Activated gamma-delta T cell treated with Interleukin-2 at 50 U/mL for 16 hours (primary cell): ENCODE measurements at regions not wholly inside any gene's neighbourhood (a gene's known extent, or its start where the extent isn't known, plus 50 kb on each side); places are given as distances from the start of the nearest gene placed in this dataset.

Experiments
- DNase-seq: peaks from one replicate; pipeline ENCODE4 v3.0.0-alpha.2; 2020

GRCh38 chr2:126345691-126346090 is 310.3 kb upstream of the GYPC start:
- no peak for DNase-seq

DNA sequence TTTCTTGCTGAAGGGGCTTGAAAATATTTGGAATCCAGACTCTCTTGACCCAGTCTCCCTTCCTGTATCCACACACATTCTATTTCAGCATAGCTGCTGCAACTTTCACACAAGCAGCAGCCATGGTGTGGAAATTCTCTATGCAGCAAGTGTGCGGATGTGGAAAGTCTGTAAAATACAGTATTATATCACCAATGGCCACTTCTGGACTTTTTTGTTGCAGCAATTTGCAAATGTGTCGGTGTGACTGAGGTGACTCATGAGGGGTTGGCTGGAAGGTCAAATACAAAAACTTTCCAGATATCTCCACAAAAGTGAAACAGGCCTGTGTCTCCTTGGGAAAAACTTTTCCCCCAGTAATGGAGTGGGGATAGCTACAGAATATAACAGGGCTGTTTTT is 299.3 kb upstream of the GYPC start:
- DNase-seq: no peak

DNA sequence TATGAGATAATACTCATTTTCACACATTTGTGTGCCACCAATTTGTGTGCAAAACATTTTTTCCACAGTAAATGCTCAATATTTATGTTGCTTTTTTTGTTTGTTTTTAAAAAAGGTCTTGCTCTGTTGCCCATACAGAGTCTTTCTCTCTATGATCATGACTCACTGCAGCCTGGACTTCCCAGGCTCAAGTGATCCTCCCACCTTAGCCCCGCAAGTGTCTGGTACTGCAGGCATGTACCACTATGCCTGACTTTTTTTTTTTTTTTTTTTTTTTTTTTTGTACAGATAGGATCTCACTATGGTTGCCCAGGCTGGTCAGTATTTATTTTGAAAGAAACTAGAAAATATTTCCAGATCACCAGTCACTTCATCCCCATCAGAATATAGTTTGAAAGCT is 297.8 kb upstream of the GYPC start:
- DNase-seq: no peak

DNA sequence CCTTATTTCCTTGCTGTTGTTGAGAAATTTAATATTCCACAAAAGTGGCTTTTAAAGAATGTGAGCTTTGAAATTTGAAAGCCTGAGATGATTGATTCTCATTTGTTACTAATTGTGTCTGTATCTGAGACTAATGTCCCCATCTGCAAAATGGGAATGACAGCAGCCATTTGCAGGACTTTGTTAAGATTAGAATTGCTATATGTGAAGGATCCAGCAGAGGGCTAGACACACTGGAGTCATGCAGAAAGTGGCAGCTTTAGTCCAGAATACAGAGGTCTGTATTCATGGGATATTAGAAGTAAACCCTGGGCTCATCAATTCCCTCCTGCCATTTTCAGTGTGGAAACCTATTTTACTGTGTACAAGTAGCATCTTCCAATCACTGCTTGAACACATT is 296.5 kb upstream of the GYPC start:
- DNase-seq: no peak

GRCh38 chr2:126367361-126367760 is 288.6 kb upstream of the GYPC start:
- DNase-seq: no peak

GRCh38 chr2:126368758-126369157 is 287.2 kb upstream of the GYPC start:
- no peak for DNase-seq

- DNase-seq: no peak
These were observed 285.8 kb upstream of the GYPC start for GRCh38 chr2:126370201-126370600.

GRCh38 chr2:126372406-126372805 is 283.6 kb upstream of the GYPC start:
- DNase-seq: no peak

DNA sequence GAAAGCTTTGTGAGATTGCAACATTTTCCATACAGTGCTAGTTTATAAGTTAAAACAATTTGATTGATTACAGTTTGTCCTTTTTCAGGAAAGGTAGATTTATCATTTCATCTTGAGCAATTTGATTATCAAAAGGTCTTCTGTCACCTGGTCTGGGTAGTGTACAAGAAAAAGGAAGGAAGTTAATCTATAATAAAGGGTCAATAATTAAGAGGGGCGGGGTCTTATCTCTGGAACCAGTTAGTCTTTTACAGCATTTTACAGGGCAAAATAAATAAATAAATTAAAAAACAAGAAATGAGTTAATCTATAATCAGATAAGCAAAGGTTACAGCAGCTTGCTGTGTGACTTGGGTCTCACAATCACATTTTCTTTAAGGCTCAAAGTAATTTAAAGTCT is 277.8 kb upstream of the GYPC start:
- no peak for DNase-seq

DNA sequence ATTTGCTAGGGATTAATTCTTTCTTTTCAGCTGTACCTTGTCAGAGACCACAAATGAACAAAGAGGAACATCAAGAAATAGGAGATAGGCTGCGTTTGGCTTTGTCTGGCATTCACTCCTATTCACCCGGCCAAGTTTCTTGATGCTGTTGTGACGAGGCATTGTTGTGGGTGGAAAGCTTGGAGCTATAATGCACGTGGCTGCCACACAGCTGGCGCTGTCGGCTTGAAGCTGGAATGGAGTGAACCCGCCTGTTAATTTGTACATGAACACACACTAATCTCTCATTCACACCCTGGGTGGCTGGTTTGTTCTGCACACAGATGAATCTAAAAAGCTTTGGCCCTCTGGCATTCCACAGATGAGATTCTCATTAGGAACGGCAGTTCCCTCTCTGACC is 274.9 kb upstream of the GYPC start:
- no peak for DNase-seq

- DNase-seq: no peak
These were observed 273.0 kb upstream of the GYPC start for GRCh38 chr2:126382998-126383397.

GRCh38 chr2:126383800-126384199 is 272.2 kb upstream of the GYPC start:
- DNase-seq: no peak

DNA sequence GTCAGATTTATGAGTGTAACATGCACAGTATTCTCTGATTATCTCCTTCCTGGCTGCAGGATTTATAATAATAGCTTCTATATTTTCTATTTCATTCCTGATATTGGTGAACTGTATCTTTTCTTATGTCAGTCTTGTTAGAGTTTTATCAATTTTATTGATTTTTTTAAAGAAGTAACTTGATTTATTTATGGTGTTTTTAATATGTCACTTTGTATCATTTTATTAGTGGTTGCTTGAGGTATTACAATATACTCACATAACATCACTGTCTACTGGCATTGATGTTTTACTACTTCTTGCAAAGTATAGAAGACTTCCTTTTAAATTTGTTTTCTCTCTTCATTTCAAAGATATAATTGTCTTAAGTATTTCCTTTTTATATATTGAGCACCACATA is 270.5 kb upstream of the GYPC start:
- DNase-seq: no peak

- DNase-seq: no peak
These were observed 270.0 kb upstream of the GYPC start for GRCh38 chr2:126385983-126386382.

- DNase-seq: no peak
These were observed 266.5 kb upstream of the GYPC start for GRCh38 chr2:126389446-126389845.

DNA sequence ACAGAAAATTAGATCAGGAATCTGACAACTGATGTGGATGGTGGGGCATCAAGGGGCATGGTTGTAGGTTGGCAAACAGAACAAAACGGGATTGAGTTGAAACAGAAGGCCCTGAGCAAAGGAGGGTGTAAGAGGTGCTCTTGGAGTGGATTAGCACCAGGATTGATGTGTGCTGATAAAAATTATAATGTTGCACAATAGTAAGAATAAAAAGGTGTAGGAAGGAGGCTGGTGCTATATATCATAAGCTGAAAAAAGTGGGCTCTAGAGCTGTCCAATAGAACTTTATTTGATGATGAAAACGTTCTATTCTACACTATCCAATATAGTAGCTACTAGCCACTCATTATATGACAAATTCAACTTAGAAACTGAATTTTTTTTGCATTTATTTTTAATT is 263.1 kb upstream of the GYPC start:
- no peak for DNase-seq

- peak; percentile 10 for DNase-seq
These were observed 257.0 kb upstream of the GYPC start for GRCh38 chr2:126399001-126399400.

GRCh38 chr2:126403039-126403628 is 252.8 kb upstream of the GYPC start:
- no peak for DNase-seq

DNA sequence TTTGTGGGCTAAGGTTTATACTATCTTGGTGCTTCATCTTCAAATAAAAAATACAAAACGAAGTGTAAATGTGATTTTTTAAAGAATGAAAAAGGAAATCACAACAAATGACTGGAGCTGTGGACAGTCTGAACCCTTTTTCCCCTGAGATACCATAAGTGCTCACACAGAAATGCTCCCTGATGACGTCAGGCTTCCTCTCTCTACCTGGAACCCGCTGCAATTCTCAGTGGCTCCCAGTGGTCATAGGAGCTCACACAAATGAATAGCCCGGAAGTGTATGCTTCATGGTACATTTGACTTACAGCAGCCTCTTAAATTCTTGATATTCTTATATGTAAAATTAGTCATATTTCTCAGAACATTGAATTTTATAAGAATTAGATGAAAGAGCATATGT is 249.7 kb upstream of the GYPC start:
- no peak for DNase-seq

- no peak for DNase-seq
These were observed 247.3 kb upstream of the GYPC start for GRCh38 chr2:126408671-126409070.

DNA sequence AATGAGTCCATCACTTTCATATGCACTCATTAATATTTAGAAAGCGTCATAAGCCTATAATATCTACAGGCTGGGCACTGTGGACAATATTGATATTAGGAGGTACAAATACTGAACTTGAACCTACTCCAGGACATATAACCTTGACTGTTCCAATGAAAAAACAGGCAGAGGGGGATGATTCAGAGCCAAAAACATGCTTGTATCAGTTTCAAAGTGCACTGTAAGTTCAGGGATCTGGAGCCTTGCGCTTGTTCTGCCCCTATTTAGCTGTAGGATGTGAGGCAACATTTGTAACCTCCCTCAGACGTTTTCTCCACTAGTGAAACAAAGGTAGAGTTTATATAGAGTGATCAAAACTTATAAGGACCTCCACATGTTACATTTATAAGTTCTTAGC is 246.1 kb upstream of the GYPC start:
- DNase-seq: no peak

DNA sequence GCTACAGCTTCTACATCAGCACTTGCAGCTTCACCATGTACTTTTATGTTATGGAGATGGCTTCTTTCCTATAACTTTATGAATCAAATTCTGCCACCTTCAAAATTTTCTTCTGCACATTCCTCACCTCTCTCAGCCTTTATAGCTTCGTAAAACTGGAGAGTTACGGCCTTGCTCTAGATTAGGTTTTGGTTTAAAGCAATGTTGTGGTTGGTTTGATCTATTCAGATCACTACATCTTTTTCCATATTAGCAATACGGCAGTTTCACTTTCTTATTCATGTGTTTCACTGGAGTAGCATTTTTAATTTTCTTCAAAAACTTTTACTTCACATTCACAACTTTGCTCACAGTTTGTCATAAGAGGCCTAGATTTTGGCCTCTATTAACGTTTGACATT is 242.9 kb upstream of the GYPC start:
- DNase-seq: no peak

GRCh38 chr2:126419403-126419802 is 236.6 kb upstream of the GYPC start:
- no peak for DNase-seq

- no peak for DNase-seq
These were observed 230.0 kb upstream of the GYPC start for GRCh38 chr2:126425943-126426342.

DNA sequence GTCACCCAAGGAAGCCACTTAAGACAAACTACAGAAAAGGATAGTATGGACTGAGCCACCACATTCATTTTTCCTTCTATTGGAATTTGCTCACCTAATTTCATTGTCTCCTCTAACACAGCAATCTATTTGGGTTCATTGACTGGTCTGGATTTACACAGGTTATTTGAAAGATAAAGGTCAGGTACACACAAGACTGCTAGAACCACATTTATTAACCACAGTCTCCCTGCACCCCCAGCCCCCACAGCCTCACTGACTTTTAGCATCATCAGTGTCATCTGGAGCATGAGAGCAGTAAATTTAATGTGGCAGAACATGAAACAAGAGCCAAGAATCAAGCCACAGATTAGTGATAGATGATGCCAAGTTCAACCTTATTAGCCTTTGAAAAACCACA is 226.9 kb upstream of the GYPC start:
- DNase-seq: no peak

DNA sequence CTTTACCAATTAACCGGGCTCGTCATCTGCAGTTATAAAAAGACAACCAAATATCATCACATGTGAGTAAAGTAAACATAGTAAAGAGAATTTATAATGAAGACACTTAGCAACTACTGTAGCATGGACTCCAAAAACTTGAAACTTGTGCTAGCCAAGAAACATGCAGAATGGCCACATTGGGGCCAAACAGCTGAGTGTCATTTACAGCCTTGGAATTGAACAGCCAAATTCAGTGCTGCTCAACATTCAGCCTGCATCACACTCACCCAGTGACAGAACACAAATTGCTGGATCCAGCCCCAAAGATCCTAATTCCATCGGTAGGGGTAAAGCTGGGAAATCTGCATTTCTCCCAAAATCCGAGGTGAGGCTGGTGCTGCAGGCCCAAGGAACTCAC is 224.8 kb upstream of the GYPC start:
- no peak for DNase-seq
